Activated T-cell treated with anti-CD3 and anti-CD28 coated beads, Interleukin-2, amount 50 U/mL, for 24 hours (primary cell): ENCODE measurements at regions not wholly inside any gene's neighbourhood (a gene's known extent, or its start where the extent isn't known, plus 50 kb on each side); places are given as distances from the start of the nearest gene placed in this dataset.

Experiments
- DNase-seq: peaks from one replicate; pipeline ENCODE4 v3.0.0-alpha.2; 2020
- H3K27ac Mint-ChIP-seq: 2 replicates; pipeline ENCODE4 v1.8.0; 2020; ENCODE audit warnings: mild to moderate bottlenecking, mixed read lengths
- H3K27me3 Mint-ChIP-seq: 2 replicates; pipeline ENCODE4 v1.8.0; 2020; ENCODE audit warnings: mixed read lengths
- H3K36me3 Mint-ChIP-seq: 2 replicates; pipeline ENCODE4 v1.8.0; 2020; ENCODE audit warnings: low read depth, mixed read lengths
- H3K4me1 Mint-ChIP-seq: 2 replicates; pipeline ENCODE4 v1.8.0; 2020; ENCODE audit warnings: low read depth, mixed read lengths
- H3K4me3 Mint-ChIP-seq: 2 replicates; pipeline ENCODE4 v1.8.0; 2020; ENCODE audit warnings: mild to moderate bottlenecking, moderate library complexity, mixed read lengths
- H3K9me3 Mint-ChIP-seq: 2 replicates; pipeline ENCODE4 v1.8.0; 2020; ENCODE audit warnings: mixed read lengths

DNA sequence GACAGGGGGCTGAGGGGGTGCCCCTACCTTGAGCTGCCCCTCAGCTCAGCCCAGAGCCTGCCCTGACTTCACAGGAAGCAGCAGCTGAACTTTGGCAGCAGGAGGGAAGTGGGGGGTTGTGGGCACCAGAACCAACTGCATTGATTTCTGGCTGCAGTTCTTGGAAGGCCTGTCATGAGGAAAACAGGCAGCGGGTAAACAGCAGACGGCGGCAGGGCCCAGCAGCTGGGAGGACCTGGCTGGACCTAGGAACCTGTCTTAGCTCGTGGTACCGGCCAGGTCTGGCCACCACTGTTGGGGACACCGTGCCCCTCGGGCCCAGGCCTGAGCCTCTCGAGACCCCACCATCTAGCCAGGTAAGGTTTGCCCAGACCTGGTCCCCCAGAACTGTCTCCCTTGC is 154.2 kb upstream of the MYL2 start:
- Mint-ChIP-seq H3K4me1 (peaks cover 7% of the 10 kb centered on the region), H3K27me3 (no peaks in the 10 kb centered on the region), H3K36me3 (no peaks in the 10 kb centered on the region), H3K27ac (no peak overlapping the region), H3K4me3 (no peak overlapping the region), H3K9me3 (no peaks in the 10 kb centered on the region)
- no peak for DNase-seq

DNA sequence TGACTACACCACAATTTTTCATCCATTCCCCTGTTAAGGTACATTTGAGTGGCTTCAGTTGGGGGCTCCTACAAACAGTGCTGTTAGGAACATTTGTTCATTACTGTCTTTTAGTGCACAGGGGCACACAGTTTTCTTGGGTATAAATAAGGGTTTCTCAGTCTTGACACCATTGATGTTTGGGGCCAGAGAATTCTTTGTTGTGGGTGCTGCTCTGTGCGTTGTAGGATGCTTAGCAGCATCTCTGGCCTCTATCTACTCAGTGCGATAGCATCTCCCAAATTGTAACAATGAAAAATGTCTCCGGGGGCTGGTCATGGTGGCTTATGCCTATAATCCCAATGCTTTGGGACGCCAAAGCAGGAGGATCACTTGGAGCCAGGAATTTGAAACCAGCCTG is 153.0 kb upstream of the MYL2 start:
- Mint-ChIP-seq H3K27me3 (no peaks in the 10 kb centered on the region), H3K4me1 (peaks cover 10% of the 10 kb centered on the region), H3K4me3 (no peak overlapping the region), H3K27ac (no peak overlapping the region), H3K9me3 (no peaks in the 10 kb centered on the region), H3K36me3 (no peaks in the 10 kb centered on the region)
- no peak for DNase-seq

DNA sequence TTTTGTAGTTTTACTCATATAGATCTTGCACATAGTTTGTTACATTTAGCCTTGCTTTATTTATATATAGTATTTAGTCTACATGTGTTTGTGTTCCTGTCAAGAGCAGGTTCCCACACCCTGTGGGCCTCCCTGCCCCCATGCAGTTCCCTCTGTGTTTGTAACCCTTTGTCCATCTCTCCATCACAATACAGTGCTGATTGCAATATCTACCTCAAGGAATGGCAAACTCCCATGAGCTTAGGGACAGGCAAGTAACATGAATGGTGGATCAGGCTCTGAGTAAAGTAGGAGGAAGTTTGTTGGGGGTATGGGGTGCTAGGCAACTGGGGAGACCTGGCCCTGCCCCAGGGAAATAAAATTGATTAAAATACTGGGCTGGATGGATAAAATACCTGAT is 151.9 kb upstream of the MYL2 start:
- DNase-seq: no peak
- Mint-ChIP-seq H3K27ac (no peak overlapping the region), H3K4me3 (no peak overlapping the region), H3K4me1 (peaks cover 20% of the 10 kb centered on the region), H3K27me3 (no peaks in the 10 kb centered on the region), H3K9me3 (no peaks in the 10 kb centered on the region), H3K36me3 (no peaks in the 10 kb centered on the region)

DNA sequence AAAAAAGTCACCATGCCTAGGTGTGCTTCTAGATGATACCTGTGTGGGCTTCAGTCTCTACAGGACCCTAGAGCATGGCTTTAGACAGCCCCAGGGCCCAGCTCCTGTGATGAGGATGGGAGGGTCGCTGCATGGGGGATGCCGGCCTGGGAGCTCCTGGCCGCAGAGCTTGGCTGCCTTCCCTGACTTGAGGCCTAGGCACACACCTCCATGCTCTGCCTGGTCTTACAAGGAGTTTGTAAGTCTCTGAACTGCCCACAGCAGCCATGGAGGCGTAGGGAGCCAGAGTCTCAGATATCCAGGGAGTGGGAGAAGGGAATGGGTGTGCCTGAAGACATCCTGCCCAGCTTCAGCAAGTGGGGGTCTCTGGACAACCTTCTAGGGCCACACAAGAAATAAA is 149.5 kb upstream of the MYL2 start:
- H3K27me3 Mint-ChIP-seq: no peaks in the 10 kb centered on the region
- peaks cover 22% of the 10 kb centered on the region for H3K4me1 Mint-ChIP-seq
- H3K4me3 Mint-ChIP-seq: no peak overlapping the region
- DNase-seq: no peak
- H3K9me3 Mint-ChIP-seq: no peaks in the 10 kb centered on the region
- H3K27ac Mint-ChIP-seq: no peak overlapping the region
- no peaks in the 10 kb centered on the region for H3K36me3 Mint-ChIP-seq

DNA sequence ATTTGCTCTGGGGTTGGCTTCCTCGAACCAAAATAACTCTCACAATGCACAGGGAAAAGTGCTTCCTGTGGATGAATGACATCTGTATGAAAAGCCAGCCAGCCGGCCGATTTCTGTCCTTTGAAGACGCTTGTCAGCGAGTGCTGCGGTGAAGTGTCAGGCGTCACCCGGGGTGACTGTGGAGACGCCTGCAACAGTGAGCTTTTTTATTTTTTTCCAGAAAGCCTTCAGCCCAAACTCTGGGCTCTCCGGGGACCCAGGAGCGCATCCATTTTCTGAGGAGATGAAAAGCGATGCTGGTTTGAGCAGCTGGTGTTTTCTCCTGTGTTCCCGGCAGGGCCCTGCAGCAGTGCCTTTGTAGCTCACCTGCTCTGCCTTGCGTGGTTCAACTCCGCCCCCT is 147.9 kb upstream of the MYL2 start:
- Mint-ChIP-seq H3K9me3 (no peaks in the 10 kb centered on the region), H3K27ac (no peak overlapping the region), H3K27me3 (no peaks in the 10 kb centered on the region), H3K4me3 (peak overlapping the region; percentile 21), H3K4me1 (peaks cover 16% of the 10 kb centered on the region), H3K36me3 (no peaks in the 10 kb centered on the region)
- peak; percentile 41 for DNase-seq

GRCh38 chr12:111067498-111067897 is 147.1 kb upstream of the MYL2 start:
- Mint-ChIP-seq H3K4me1 (peaks cover 16% of the 10 kb centered on the region), H3K36me3 (no peaks in the 10 kb centered on the region), H3K27ac (no peak overlapping the region), H3K4me3 (no peak overlapping the region), H3K9me3 (no peaks in the 10 kb centered on the region), H3K27me3 (no peaks in the 10 kb centered on the region)
- no peak for DNase-seq

- no peak for DNase-seq
- no peak overlapping the region for H3K27ac Mint-ChIP-seq
- H3K36me3 Mint-ChIP-seq: no peaks in the 10 kb centered on the region
- H3K27me3 Mint-ChIP-seq: no peaks in the 10 kb centered on the region
- no peak overlapping the region for H3K4me3 Mint-ChIP-seq
- peaks cover 16% of the 10 kb centered on the region for H3K4me1 Mint-ChIP-seq
- H3K9me3 Mint-ChIP-seq: no peaks in the 10 kb centered on the region
Observed at GRCh38 chr12:111066744-111067437, 146.5 kb upstream of the MYL2 start.

DNA sequence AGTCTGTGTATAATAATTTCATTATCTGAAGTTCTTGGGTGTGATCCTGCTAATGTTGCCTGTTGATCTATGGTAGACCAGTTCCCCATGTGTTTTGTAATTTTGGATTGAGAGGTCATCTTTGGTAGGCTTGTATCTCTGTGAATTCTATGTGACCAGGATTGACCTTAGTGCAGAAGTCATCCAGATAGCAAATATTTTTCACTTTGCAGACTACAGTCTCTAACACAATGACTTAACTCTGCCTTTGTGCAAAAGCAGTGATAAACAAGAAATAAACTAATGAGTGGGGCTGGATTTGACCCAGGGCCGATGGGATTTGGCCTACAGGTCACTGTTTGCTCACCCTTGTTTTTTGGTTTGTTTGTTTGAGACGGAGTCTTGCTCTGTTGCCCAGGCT is 144.6 kb upstream of the MYL2 start:
- H3K4me1 Mint-ChIP-seq: peaks cover 16% of the 10 kb centered on the region
- H3K27ac Mint-ChIP-seq: no peak overlapping the region
- no peak for DNase-seq
- H3K9me3 Mint-ChIP-seq: no peaks in the 10 kb centered on the region
- H3K36me3 Mint-ChIP-seq: no peaks in the 10 kb centered on the region
- H3K4me3 Mint-ChIP-seq: no peak overlapping the region
- H3K27me3 Mint-ChIP-seq: no peaks in the 10 kb centered on the region

- Mint-ChIP-seq H3K9me3 (no peaks in the 10 kb centered on the region), H3K27me3 (no peaks in the 10 kb centered on the region), H3K27ac (no peak overlapping the region), H3K36me3 (no peaks in the 10 kb centered on the region), H3K4me3 (no peak overlapping the region), H3K4me1 (peaks cover 14% of the 10 kb centered on the region)
- DNase-seq: no peak
Observed at GRCh38 chr12:111064154-111064553, 143.8 kb upstream of the MYL2 start.

GRCh38 chr12:111063295-111064026 is 143.1 kb upstream of the MYL2 start:
- no peaks in the 10 kb centered on the region for H3K27me3 Mint-ChIP-seq
- H3K27ac Mint-ChIP-seq: no peak overlapping the region
- H3K9me3 Mint-ChIP-seq: no peaks in the 10 kb centered on the region
- DNase-seq: no peak
- peaks cover 15% of the 10 kb centered on the region for H3K4me1 Mint-ChIP-seq
- H3K4me3 Mint-ChIP-seq: no peak overlapping the region
- H3K36me3 Mint-ChIP-seq: no peaks in the 10 kb centered on the region

DNA sequence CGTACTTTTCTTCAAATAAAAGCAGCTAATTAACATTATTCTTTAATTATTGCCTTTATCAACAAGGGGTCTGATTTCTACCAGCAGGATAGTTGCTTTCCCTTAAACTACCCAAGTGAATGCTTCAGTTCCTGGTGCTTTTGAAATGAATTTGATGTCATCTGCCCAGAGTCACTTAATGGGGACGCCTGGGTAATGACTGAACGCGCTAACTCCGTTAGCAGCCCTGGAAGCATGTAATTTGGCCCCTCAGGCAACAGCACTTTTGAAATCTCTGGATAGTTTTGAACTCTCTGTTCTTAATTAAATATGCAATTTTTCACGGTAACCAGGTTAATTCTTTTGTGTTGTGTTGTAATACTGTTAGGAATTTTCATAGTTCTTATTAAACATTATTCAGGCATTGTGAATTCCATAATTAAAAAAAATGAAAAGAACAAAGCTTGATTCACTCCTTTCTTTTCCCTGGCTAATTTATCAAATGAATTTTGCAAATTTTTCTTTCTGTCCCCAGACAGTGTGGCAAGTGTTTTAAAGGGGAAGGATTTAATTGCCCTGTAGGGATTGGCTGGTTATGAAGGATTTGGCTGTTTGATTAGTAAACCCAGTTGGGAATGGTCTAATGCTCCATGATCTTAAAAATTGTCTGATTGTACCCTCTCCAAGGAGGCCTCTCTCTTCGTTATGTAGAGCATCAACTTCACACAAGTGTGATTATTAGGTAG is 137.5 kb upstream of the MYL2 start:
- Mint-ChIP-seq H3K4me1 (peaks cover 29% of the 10 kb centered on the region), H3K36me3 (peaks cover 16% of the 10 kb centered on the region), H3K4me3 (no peak overlapping the region), H3K27me3 (no peaks in the 10 kb centered on the region), H3K27ac (peak overlapping the region; percentile 97), H3K9me3 (peaks cover 18% of the 10 kb centered on the region)
- no peak for DNase-seq

DNA sequence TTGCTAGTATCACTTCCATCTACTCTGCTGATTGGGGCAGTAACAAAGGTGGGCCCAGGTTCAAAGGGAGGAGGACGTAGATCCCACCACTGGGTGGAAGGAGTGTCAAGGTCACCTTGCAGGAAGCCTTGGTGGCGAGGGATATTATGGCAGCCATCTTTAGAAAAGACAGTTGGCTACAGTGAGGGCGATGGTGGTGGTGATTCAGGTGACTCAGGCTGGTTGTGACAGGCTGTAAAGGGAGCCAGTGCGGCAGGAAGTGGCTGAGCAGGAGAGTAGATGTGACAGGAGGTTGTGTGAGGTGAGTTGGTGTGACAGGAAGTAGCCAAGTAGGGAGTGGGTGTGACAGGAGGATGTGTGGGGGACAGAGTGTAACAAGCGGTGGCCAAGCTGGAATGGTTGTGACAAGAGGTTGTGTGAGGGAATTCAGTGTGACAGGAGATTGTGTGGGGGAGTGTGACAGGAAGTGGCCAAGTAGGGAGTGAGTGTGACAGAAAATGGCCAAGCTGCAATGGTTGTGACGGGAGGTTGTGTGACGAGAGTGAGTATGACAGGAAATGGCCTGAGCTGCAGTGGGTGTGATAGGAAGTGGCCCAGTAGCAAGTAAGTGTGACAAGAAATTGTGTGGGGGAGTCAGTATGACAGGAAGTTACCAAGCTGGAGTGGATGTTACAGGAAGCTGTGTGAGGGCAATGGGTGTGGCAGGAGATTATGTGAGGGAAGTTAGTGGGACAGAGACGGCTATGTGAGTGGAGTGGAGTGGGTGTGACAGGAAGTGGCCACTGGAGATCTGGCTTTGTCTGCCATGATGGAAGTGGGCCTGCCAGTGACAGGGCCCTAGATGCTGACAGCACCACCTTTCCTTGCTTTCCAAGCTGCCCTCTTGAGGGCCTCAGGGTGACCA is 136.5 kb upstream of the MYL2 start:
- Mint-ChIP-seq H3K36me3 (peaks cover 16% of the 10 kb centered on the region), H3K4me1 (peaks cover 29% of the 10 kb centered on the region), H3K9me3 (peaks cover 18% of the 10 kb centered on the region), H3K4me3 (peak overlapping the region; percentile 2), H3K27ac (peak overlapping the region; percentile 97), H3K27me3 (no peaks in the 10 kb centered on the region)
- peak; percentile 71 for DNase-seq

DNA sequence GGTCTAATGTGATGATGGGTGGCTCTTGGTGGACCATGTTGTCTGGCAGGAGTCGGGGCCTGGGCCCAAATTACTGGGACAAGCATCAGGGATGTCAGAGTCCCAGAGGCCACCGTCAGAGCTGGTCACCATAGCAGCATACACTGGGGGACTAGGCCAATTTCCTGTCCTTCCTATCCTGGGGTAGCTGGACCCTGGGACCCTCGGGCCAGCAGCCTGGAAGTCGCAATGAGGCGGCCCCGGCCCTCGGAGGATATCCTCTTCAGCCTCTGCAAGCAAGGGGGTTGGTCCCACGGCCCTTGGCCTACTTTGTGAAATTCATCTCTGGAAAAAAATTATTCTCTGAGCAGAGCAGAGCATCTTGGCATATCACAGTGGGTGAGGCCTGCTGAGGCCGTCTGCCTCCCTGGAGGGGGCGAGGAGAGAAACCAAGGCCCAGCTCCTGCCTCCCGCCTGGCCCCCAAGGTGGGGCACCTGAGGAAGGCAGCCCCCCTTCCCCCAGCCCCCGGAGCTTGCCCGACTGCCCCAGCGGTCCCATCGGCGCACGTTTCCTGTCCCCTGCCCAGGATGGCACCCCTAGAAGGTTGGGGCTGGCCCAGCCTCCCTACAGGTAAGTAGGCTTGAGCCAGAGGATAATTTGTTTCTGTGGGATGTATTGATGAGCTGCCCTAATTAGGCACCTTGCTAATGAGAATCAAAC is 135.0 kb upstream of the MYL2 start:
- Mint-ChIP-seq H3K27ac (peak overlapping the region; percentile 97), H3K4me1 (peaks cover 29% of the 10 kb centered on the region), H3K4me3 (no peak overlapping the region), H3K27me3 (no peaks in the 10 kb centered on the region), H3K36me3 (peaks cover 16% of the 10 kb centered on the region), H3K9me3 (peaks cover 18% of the 10 kb centered on the region)
- DNase-seq: no peak

- Mint-ChIP-seq H3K4me3 (no peak overlapping the region), H3K36me3 (no peaks in the 10 kb centered on the region), H3K9me3 (no peaks in the 10 kb centered on the region), H3K27ac (no peak overlapping the region), H3K4me1 (no peaks in the 10 kb centered on the region), H3K27me3 (no peaks in the 10 kb centered on the region)
- no peak for DNase-seq
Observed at GRCh38 chr12:111048991-111049390, 128.6 kb upstream of the MYL2 start.
